SK-N-SH (cell line): ENCODE measurements at regions not wholly inside any gene's neighbourhood (a gene's known extent, or its start where the extent isn't known, plus 50 kb on each side); places are given as distances from the start of the nearest gene placed in this dataset.
A peak's percentile ranks its signal among the peaks of the same experiment; 100 is the strongest.

Experiments used
- CTCF ChIA-PET: fragments of 300-600, 350-600 bp; formaldehyde crosslinking; extraction: SDS; loops from one replicate; lab custom pipeline; 2021; lab: Yijun Ruan, JAX
- POLR2A ChIA-PET: fragments of 350-600 bp; sonication (Branson Sonifier 250); formaldehyde crosslinking; extraction: SDS; loops from one replicate; lab custom pipeline; 2020; ENCODE audit warnings: antibody characterized with exemption, inconsistent platforms; lab: Yijun Ruan, JAX
- DNase-seq: peaks from one replicate; pipeline ENCODE4 v3.0.0; 2012
- H2AFZ ChIP-seq: fragments of 200-600 bp; sonication (generic); 2 replicates; pipeline ENCODE4 v1.8.1; 2016; ENCODE audit warnings: antibody characterized with exemption, mild to moderate bottlenecking, low read depth
- H3F3A ChIP-seq: fragments of 200-600 bp; sonication (generic); replicated peaks from 2 replicates; pipeline ENCODE3; 2016; ENCODE audit warnings: antibody characterized with exemption, mild to moderate bottlenecking; ENCODE audit not compliant: insufficient read depth
- H3K27ac ChIP-seq, 2 experiments: fragments of 200-500 bp in 1 of 2; fragments of 200-600 bp in 1 of 2; sonication (Bioruptor generic) in 1 of 2; sonication (generic), shearing (Covaris generic) in 1 of 2; 2 replicates each; pipeline versions ENCODE4 v1.5.1 to v1.6.1; 2014 to 2016; ENCODE audit warnings: low read depth in 2 of 2, inconsistent platforms in 1 of 2, low read length in 1 of 2, mild to moderate bottlenecking in 1 of 2, mixed read lengths in 1 of 2
- H3K27me3 ChIP-seq: fragments of 200-600 bp; sonication (generic), shearing (Covaris generic); 2 replicates; pipeline ENCODE4 v1.6.1; 2016; ENCODE audit warnings: mixed run types; ENCODE audit not compliant: insufficient read depth
- H3K36me3 ChIP-seq, 2 experiments: fragments of 200-500 bp in 1 of 2; fragments of 200-600 bp in 1 of 2; sonication (Bioruptor generic) in 1 of 2; sonication (generic) in 1 of 2; replicated peaks in 1 of 2; 2 replicates each; pipeline versions ENCODE3 to v1.5.1; 2014 to 2016; ENCODE audit warnings: low read length in 1 of 2, mild to moderate bottlenecking in 1 of 2; ENCODE audit not compliant: insufficient read depth in 2 of 2, control insufficient read depth in 1 of 2
- H3K4me1 ChIP-seq, 2 experiments: fragments of 200-500 bp in 1 of 2; fragments of 200-600 bp in 1 of 2; sonication (Bioruptor generic) in 1 of 2; sonication (generic), shearing (Covaris generic) in 1 of 2; 2 replicates each; pipeline versions ENCODE4 v1.5.1 to v1.6.1; 2014 to 2016; ENCODE audit warnings: low read depth in 1 of 2, low read length in 1 of 2, mixed run types in 1 of 2; ENCODE audit not compliant: insufficient read depth in 2 of 2, control insufficient read depth in 1 of 2
- H3K4me2 ChIP-seq: fragments of 200-600 bp; sonication (generic), shearing (Covaris generic); 2 replicates; pipeline ENCODE4 v1.6.1; 2017; ENCODE audit warnings: mixed run types
- H3K4me3 ChIP-seq, 2 experiments: fragments of 200-500 bp in 1 of 2; fragments of 200-600 bp in 1 of 2; sonication (Bioruptor generic) in 1 of 2; sonication (generic), shearing (Covaris generic) in 1 of 2; 2 replicates each; pipeline versions ENCODE4 v1.5.1 to v1.8.1; 2014 to 2016; ENCODE audit warnings: low read depth in 2 of 2, inconsistent platforms in 1 of 2, low read length in 1 of 2, mild to moderate bottlenecking in 1 of 2, mixed read lengths in 1 of 2, moderate library complexity in 1 of 2
- H3K79me2 ChIP-seq: fragments of 200-600 bp; sonication (generic); 2 replicates; pipeline ENCODE4 v1.8.1; 2017; ENCODE audit warnings: mild to moderate bottlenecking; ENCODE audit not compliant: insufficient read depth
- H3K9ac ChIP-seq: fragments of 200-600 bp; sonication (generic); 2 replicates; pipeline ENCODE4 v1.6.1; 2017; ENCODE audit warnings: mixed run types
- H3K9me2 ChIP-seq: fragments of 200-600 bp; sonication (generic); 2 replicates; pipeline ENCODE4 v1.6.1; 2017; ENCODE audit warnings: mixed run types
- H3K9me3 ChIP-seq: fragments of 200-600 bp; sonication (generic); 2 replicates; pipeline ENCODE4 v1.6.1; 2017; ENCODE audit warnings: mixed run types, mild to moderate bottlenecking, moderate library complexity
- H4K20me1 ChIP-seq: fragments of 200-600 bp; sonication (generic); 2 replicates; pipeline ENCODE4 v1.6.1; 2017; ENCODE audit warnings: mild to moderate bottlenecking, mixed run types; ENCODE audit not compliant: insufficient read depth
- CHD2 ChIP-seq: fragments of 150-350 bp; IDR thresholded peaks from 2 replicates; pipeline ENCODE4 v1.6.1; 2018; ENCODE audit warnings: low read length; ENCODE audit not compliant: partially characterized antibody
- ELF1 ChIP-seq: IDR thresholded peaks from 2 replicates; pipeline ENCODE4 v1.4.0; 2012
- FOXJ3 ChIP-seq: sonication (generic); formaldehyde crosslinking; IDR thresholded peaks from 2 replicates; pipeline ENCODE4 v1.5.1; 2020; ENCODE audit warnings: mild to moderate bottlenecking, missing genetic modification reagents
- FOXM1 ChIP-seq: IDR thresholded peaks from 2 replicates; pipeline ENCODE4 v1.4.0; 2012; ENCODE audit warnings: low read depth, mild to moderate bottlenecking
- GABPA ChIP-seq: IDR thresholded peaks from 2 replicates; pipeline ENCODE4 v1.4.0; 2012; ENCODE audit warnings: low read depth, mild to moderate bottlenecking
- GATA2 ChIP-seq: sonication (generic); formaldehyde crosslinking; IDR thresholded peaks from 2 replicates; pipeline ENCODE4 v1.5.0; 2020; ENCODE audit warnings: mild to moderate bottlenecking, missing genetic modification reagents
- IRF3 ChIP-seq: fragments of 150-350 bp; IDR thresholded peaks from 2 replicates; pipeline ENCODE4 v1.6.1; 2016; ENCODE audit warnings: mild to moderate bottlenecking, low read depth, low read length
- MAX ChIP-seq: IDR thresholded peaks from 2 replicates; pipeline ENCODE4 v1.4.0; 2012; ENCODE audit warnings: low read depth
- MEF2A ChIP-seq: IDR thresholded peaks from 2 replicates; pipeline ENCODE4 v1.4.0; 2012; ENCODE audit warnings: low read depth, borderline replicate concordance
- MXI1 ChIP-seq: IDR thresholded peaks from 2 replicates; pipeline ENCODE4 v1.6.1; 2012; ENCODE audit warnings: mild to moderate bottlenecking, low read depth, low read length, improper control_type of control experiment
- NRF1 ChIP-seq: IDR thresholded peaks from 2 replicates; pipeline ENCODE4 v1.6.1; 2012; ENCODE audit warnings: low read depth, mild to moderate bottlenecking, low read length
- RCOR1 ChIP-seq: fragments of 150-350 bp; IDR thresholded peaks from 2 replicates; pipeline ENCODE4 v1.6.1; 2017; ENCODE audit warnings: antibody characterized with exemption, low read length
- REST ChIP-seq: IDR thresholded peaks from 2 replicates; pipeline ENCODE4 v1.6.1; 2012; ENCODE audit warnings: mild to moderate bottlenecking, low read depth, low read length, moderate library complexity
- RXRA ChIP-seq: IDR thresholded peaks from 2 replicates; pipeline ENCODE4 v1.4.0; 2012; ENCODE audit warnings: low read depth, mild to moderate bottlenecking, borderline replicate concordance
- SIN3A ChIP-seq: IDR thresholded peaks from 2 replicates; pipeline ENCODE4 v1.6.1; 2012; ENCODE audit warnings: low read depth, mild to moderate bottlenecking, low read length, moderate library complexity, borderline replicate concordance
- USF1 ChIP-seq: IDR thresholded peaks from 2 replicates; pipeline ENCODE4 v1.4.0; 2012; ENCODE audit warnings: low read depth, borderline replicate concordance
- YY1 ChIP-seq: IDR thresholded peaks from 2 replicates; pipeline ENCODE4 v1.4.0; 2012; ENCODE audit warnings: low read depth, mild to moderate bottlenecking
- ZBTB33 ChIP-seq: IDR thresholded peaks from 2 replicates; pipeline ENCODE4 v1.4.0; 2012; ENCODE audit warnings: low read depth, borderline replicate concordance
- WGBS: methylation state at CpG from one replicate; pipeline ENCODE4 v1.1.6; 2017; ENCODE audit warnings: low lambda C conversion rate; 5-methylcytosine and 5-hydroxymethylcytosine counted together

GRCh38 chr6:121847806-121848522 is 412.5 kb downstream of the GJA1 start:
- H4K20me1 ChIP-seq: no peaks in the 10 kb centered on the region
- ChIA-PET CTCF (interaction anchor here (0.6 to 4.2 kb wide), 6 partner anchors 9 to 417 kb away, joined by 3 to 50 read pairs (median 19); partner anchors contain the start of gene GJA1), POLR2A (no interaction called here)
- no peaks in the 10 kb centered on the region for H3K79me2 ChIP-seq
- no peaks in the 10 kb centered on the region for H3K9me2 ChIP-seq
- no peak for TF ChIP-seq FOXM1
- TF ChIP-seq NRF1: no peak
- TF ChIP-seq MXI1: no peak
- TF ChIP-seq REST: no peak
- no peak for TF ChIP-seq SIN3A
- H3K4me1 ChIP-seq: peaks cover 0 to 13% of the 10 kb centered on the region in 2 experiments; a peak in 3 of 4 replicates
- WGBS: 74% methylated on average over 4 of the region's 4 CpGs
- H3K27ac ChIP-seq: no peak overlapping the region
- no peak overlapping the region for H3K4me3 ChIP-seq
- H3K36me3 ChIP-seq: no peaks in the 10 kb centered on the region
- H3F3A ChIP-seq: no peaks in the 10 kb centered on the region
- no peak for DNase-seq
- no peak overlapping the region for H3K4me2 ChIP-seq
- H3K9ac ChIP-seq: no peak overlapping the region
- H3K27me3 ChIP-seq: no peaks in the 10 kb centered on the region
- H2AFZ ChIP-seq: no peak overlapping the region
- H3K9me3 ChIP-seq: no peaks in the 10 kb centered on the region

- POLR2A ChIA-PET: no interaction called here
- TF ChIP-seq CHD2: no peak
- TF ChIP-seq YY1: no peak
- no peak for TF ChIP-seq GABPA
- no peak for TF ChIP-seq MEF2A
- TF ChIP-seq ELF1: no peak
- TF ChIP-seq IRF3: no peak
- no peak for TF ChIP-seq MAX
- no peak for TF ChIP-seq RCOR1
- no peak for TF ChIP-seq FOXM1
- no peak for TF ChIP-seq USF1
- no peak for TF ChIP-seq GATA2
- TF ChIP-seq RXRA: no peak
- no peak for TF ChIP-seq ZBTB33
- no peak for TF ChIP-seq FOXJ3 (CRISPR knock-in tag)
Observed at GRCh38 chr6:121848523-121849255, 413.2 kb downstream of the GJA1 start.

More at GRCh38 chr6:121848523-121849255, 413.2 kb downstream of the GJA1 start:
- Histone ChIP-seq H3K4me3 (no peak overlapping the region), H3K36me3 (no peaks in the 10 kb centered on the region), H3K4me2 (no peak overlapping the region), H4K20me1 (no peaks in the 10 kb centered on the region), H3K27me3 (no peaks in the 10 kb centered on the region), H3K9me2 (no peaks in the 10 kb centered on the region), H3K9me3 (no peaks in the 10 kb centered on the region), H3F3A (no peaks in the 10 kb centered on the region), H3K4me1 (peaks cover 0 to 13% of the 10 kb centered on the region in 2 experiments; a peak in 3 of 4 replicates), H3K27ac (no peak overlapping the region), H3K79me2 (no peaks in the 10 kb centered on the region), H3K9ac (no peak overlapping the region), H2AFZ (peak overlapping the region; percentile 26; the same call in 1 of the 2 replicates)
- 87% methylated on average over 6 of the region's 6 CpGs for WGBS
- no peak for DNase-seq
- CTCF ChIA-PET: interaction anchor here (0.5 to 4.2 kb wide), 28 partner anchors 8 to 504 kb away, joined by 3 to 50 read pairs (median 4); partner anchors contain the start of gene GJA1
